Germinal center (tissue), 1 donor: ENCODE measurements at regions not wholly inside any gene's neighbourhood (a gene's known extent, or its start where the extent isn't known, plus 50 kb on each side); places are given as distances from the start of the nearest gene placed in this dataset.

Experiments used
- DNase-seq: peaks from one replicate; pipeline ENCODE4 v3.0.0; 2012; ENCODE audit warnings: mixed read lengths, low spot score

DNA sequence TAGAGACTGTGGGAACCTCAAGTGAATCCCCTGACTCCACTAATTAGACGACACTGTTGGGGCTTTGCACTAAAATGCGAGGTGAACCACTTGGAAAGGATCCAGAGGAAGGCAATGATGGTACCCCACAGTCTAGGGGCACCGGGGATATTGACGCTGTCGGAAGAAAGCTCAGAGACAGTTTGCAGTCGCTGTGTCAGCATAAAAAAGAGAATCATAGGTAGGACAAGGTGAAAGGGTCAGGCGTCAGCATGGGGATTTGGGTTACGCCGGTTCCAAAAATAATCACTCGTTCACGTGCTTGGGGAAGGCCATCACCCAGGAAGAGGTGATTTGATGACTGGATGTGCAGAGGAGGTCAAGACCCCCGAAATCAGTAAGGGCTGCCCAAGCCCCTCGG, 598.0 kb upstream of the NOX3 start:
- DNase-seq: no peak

DNA sequence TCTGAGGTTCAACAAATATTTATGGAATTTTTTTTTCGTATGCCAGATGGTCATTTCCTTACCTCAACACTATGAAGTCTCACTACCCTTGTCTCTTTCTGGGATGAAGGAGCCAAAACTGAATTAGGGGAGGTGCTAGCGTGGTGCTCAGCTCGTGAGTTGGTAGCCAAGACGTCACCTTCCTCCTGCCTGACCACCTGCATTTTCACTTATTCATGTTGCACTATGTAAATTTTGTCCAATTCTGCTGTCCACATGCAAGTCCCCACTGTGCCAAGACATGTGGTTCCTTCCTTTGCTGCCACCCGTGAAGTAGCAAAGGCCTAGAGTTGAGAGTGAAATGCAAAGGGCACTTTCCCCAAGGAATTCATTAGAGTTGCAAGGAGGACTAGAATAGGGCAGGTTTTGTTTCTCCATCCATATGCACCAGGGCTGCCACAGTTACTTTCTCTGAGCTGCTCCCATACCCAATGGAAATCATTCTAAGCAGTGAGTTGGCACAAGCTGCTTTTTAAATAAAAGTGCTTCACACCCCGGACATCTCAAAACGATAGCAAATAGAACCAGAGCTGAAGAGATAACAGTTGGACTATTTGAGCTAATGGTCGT, 591.3 kb upstream of the NOX3 start:
- no peak for DNase-seq

DNA sequence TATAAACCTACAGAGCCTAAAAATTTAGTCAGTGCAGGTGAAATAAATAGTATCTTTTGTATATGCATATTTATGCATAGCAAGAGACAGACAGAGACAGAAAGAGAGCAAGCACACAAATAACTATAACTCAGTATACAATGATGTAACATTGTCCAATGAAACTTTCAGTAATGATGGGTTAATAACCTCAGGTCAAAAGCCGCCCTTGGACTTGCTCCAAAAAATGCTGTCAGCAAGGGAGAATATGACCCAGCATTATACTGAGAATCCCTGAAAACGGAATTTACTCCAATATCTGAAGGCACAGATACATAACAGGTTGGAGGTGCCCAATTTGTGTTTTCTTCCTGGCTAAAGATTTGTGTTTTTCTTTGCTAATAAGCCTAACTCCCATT, 590.6 kb upstream of the NOX3 start:
- no peak for DNase-seq

DNA sequence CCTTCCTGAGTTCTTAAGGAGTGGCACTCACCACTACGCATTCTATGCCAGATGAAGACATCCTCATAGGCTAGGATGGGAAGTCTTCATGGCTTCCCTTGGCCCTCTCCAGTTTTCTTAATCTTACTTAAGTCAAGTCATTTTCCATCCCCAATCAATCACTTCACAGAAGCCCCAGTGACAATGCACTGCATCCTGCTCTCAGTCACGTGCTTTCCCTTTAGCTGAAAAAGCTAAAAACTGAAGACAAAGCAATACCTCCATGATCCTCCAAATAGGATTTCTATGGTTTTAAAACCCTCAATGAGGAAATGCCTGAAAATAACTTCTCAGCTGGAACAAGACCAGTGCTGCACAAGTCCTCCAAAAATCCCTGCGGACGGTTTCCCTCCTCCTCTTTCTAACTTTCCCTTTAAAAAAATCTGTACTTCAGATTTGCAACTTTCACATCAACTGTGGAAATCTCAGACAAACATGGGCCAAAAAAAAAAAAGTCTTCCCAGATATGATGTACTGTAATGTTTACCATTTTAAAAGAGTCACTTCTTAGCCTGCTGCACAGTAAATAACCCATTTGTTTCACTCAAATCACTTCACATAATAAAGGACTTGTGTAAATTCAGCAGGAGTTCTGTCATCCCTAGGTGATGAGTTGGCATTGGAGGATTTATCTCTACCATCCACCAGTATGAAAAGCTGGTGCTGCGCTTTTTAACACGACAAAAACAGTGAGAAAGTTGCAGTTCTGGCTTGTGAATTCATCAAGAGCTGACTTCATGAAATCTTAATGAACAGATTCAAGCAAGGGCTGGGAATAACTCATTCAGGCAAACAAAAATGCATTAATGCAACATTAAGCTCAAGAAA, 590.0 kb upstream of the NOX3 start:
- DNase-seq: no peak

DNA sequence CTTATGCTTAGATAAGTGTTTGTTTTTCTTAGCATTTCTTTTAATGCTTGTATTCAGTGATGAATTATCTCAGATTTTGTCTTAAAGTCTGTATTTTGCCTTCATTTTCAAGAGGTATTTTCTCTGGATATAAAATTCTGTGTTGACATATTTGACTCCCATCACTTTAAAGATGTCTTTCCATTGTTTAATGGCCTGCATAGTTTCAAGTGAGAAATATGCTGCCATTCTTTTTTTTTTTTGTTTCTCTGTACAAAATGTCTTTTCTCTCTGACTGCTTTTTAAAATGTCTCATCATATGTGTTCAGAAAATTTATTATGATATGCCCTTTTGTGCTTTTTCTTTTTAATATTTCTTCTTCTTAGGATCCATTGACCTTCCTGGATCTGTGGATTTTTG, 578.0 kb upstream of the NOX3 start:
- no peak for DNase-seq

DNA sequence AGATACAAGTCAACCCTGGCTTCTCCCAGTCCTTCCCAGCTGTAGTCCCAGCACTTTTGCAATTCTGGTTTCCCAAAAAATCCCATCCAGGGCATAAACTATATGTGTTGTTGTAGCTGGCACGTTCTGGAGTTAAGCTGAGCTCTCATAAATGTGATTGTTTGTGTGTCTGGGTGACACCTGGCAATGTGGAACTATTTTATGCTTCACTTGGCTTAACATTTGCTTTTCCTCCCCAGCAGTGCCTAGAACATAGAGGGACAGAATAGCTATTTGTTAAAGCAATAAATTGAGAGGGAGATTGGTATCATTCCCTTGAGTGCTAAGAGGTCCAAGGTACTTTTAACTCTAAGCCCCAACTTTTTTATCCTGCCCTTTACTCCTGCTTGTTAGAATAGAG, 575.9 kb upstream of the NOX3 start:
- no peak for DNase-seq

DNA sequence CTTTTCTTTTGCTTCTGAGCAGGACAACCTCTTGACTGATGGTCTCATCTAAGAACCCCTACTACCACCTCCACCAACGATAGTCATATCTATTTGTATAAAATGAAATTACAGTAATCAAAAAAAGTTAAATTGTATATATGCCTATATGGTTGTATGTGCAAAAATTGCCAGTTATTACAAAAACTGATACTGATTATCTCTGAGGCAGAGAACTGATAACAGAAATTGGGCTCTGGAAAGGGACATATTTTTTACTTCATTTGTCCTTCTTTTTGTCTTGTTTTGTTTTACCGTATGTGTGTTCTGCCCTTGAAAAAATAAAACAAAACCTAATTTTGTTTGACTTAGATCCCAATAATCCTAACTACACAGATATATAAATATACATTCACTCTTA, 574.4 kb upstream of the NOX3 start:
- DNase-seq: no peak

DNA sequence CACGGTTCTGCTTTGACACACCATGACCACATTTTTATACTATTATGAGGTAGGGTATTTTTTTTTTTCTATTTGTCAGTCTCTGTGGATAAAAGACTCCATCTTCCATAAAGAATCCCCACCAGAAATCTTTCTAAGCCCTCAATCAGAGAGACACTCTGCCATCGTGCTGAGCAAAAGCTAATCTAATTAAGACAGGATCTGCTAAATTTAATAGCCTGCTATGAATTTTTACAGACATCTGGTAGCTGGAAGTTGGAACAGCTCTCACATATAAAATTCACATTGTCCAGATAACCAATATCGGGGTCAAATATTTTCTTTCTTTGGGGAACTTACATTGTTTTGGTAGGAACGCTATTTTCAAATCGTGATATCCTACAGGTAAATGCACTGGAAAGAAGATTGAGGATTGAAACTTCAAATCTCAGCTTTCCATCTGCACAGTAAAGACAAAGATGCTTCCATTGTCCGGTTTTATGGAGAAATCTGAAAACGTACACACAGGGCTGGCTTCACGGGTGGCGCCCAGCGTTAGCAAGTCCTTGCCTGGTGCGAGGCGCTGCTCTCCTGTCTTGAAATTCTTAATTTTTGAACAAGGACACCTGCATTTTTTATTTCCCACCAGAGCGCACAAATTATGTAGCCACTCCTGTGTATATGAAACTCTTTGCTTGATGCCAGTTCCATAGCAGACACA, 573.8 kb upstream of the NOX3 start:
- no peak for DNase-seq

DNA sequence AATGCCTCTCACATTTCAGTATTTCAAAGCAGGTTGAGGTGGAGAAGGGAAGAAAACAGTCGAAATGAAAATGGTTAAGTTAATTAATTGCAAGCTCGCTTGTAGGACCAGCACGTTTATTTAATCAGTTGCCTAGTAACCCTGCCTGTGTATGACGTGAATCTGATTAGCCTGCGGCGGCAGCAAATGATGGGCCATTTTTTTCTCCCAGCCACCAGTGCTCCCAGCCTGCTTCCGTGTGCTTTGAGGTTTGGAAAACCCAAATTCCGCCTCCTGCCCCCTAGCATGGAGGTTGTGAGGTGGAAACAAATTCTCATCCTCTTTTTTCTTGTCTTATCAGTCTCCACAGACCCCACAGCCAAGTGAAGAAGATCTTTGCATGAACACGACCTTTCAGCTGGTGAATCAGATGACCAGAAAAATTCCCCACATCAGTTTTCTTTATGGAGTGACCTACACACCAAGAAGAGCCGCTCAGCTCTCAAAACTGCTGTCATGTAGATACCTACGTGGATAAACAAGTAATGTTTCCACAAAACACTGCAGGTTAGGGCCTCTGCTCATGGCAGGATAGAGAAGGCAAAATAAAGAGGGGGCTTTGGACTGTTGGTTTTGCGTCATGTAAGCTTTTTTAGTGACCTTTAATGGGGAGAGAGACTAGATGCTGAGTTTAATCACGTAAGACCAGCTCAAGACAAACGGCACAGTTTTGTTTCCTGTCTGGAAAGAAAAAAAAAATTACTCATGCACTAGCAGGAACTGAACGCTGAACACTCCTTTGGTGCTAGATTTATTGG, 572.9 kb upstream of the NOX3 start:
- DNase-seq: no peak

DNA sequence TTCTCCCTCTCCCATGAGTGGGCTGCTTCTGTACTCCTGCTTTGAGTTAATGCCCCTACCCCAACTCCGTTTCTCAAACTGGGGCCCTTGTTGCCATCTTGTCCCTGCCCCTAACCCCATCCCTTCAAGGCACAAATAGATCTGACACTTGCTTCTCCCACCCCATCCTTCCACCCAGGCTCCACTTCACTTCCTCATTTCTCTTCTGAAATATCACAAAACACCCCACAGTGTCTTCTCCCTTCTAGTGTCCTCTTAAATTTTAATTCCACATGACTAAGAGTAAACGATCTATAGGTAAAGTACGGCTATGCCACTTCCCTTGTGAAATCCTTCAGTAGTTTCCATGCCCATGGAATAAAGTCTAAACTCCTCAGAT, 571.6 kb upstream of the NOX3 start:
- DNase-seq: no peak

DNA sequence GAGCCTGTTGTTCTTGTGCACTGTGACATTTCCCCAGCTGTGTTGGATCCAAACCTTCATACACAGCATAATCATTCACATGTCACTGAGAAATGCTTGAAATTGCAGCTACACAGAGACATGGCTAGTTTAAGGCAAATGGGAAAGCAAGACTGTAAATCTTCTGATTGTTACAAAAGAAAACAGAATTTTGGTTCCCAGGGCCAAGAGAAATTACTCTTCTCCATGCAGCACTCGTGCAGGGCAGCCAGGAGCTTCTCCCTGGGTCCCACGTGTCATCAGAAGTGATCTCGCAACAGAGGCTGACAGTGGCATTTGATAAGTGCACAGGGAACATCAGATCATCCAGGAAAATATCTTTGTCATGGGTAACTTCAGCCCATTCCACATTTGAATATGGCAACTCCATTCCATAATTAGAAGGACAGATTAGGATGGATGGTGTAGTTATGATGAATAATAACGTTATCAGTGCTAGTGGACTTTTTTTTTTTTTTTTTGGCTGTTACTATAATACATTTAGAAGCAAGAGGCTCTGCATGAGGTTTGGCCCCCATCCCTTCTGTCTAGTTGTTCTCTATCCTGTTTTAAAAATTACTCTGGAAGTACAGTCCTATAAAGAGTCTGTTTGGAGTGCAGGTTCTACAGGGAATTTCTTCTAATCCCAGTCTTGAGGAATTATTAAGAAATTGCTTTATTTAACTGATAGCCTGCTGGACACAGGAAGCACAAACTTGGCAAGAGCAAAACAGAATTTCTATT, 571.0 kb upstream of the NOX3 start:
- DNase-seq: no peak

DNA sequence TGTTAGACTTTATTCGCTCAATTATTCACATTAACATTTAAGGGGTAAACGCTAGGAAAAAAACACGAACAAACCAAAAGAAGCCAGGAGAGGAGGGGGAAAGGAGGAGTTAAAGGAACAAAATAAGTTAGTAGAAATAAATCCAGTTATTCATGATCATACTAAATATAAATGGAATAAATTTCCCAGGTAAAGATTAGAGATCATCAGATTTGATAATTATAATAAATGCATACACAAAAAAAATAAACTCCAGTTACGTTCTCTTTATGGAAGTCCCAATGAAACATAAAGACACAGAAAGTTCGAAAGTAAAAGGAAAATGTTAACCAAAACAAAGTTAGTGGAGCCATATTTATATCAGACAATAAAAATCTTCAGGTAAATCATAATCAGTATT, 568.7 kb upstream of the NOX3 start:
- DNase-seq: no peak

DNA sequence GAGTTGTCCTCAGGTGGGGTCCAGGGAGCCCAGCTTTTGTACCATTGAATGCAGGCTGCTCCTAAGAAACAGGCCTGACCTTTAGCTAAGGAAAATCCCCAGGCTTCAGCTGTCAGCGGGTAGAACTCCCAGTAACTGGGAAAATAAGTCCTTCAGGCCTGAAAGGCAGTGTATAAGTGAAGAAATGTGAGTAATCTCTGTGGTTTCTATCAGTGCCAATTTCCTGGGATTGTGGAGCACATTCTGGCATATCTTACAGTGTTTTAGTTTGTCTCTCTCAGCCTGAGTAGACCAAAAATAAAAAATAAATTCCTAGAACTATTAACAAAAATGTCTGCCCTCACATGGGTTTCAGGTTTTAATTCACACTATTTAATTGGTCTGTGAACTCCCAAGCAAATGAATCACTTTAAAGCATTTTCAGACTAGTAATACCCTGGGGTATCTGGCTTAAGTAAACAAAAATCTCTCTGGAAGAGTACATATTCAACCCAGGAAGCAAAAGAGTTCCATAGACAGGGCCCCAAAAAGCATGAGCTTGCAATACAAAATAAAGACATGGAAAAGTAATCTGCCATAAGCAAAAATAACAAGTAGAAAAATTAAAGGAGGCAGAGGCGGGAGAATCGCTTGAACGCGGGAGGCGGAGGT, 566.2 kb upstream of the NOX3 start:
- DNase-seq: no peak

DNA sequence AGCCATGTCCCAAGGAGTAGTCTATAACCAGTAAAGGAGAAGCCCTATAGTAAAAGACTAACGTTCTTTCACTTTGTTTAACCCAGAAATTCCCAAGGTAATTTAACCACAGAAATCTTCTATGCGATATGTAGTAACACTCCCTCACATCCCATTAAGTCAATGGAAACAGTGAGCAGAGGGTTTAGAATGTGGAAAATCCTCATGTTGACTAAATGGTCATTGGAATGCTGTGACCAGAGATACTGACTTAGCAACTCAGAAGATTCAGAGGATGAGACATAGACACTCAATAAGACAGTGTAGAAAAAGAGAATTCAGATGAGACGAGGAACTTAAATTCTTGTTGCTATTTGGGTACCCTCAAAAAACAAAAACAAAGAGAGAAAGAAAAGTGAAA, 562.2 kb upstream of the NOX3 start:
- DNase-seq: no peak

DNA sequence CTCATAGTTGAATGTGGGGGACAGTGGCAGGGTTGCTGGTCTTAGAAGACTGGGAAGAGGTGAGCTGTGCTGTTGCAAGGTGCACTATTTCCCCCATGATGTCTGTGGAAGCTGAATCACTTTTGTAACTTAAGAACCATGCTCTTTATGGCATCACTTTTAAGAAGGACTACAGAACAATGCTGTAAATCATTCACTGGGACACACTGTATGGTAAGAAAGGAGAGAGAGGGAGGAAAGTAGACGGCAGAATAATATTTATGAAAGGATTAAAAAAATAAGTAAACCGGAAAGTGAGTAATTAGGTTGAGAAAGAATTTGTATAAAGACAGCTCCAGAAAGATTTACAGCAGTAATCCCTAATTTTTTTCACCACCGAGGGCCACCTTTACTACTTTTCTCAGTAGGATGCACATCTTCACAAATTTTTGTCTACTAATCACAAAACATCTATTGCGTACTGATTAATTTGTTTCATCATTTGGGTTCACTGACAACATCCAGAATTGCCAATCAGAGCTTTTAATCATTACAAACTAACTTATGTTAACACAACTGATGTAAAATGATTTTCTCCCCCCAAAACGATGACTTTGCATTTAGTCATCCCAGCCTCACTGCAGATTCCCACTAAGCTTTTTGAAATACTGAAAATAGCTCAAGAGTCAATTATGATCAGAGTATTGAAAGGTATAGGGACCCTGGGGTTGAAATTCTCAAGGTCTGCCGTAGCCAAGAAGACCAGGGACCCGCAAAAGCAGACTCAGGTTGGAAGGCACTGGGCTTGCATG, 560.7 kb upstream of the NOX3 start:
- DNase-seq: no peak

DNA sequence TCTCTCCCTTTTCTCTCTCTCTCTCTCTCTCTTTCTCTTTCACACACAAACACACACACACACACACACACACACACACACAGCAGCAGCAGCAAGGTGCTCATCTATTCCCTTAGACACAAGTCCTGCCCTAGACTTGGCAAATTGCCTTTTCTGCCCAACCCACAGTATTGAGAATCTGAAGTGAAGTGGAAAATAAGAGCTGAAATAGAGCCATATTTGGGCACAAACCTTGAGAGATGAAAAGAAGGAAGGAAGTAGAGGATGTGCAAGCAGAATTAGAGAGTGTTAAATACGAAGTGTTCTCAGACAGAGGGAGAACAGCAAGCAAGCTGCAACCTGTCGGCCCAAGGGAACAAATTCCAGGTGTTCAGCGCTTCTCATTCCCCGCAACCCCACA, 557.5 kb upstream of the NOX3 start:
- DNase-seq: no peak

DNA sequence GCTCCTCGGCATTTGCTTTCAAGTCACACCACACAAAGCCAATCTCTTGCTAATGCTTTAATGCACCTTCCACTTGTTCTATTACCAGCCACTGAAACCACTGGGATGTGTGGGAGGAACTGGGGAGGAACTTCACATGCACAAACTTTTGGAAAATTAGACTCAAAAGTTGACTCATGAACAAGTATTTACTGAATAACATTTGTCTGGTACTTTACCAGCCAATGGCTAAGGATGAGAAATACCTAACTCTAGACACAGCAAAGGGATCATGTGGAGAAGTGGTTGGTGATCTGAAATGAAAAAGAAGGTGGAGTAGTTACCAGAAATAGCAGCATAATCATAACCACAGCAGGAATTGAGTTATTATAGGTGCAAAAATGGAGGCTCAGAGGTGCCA, 554.0 kb upstream of the NOX3 start:
- DNase-seq: no peak

DNA sequence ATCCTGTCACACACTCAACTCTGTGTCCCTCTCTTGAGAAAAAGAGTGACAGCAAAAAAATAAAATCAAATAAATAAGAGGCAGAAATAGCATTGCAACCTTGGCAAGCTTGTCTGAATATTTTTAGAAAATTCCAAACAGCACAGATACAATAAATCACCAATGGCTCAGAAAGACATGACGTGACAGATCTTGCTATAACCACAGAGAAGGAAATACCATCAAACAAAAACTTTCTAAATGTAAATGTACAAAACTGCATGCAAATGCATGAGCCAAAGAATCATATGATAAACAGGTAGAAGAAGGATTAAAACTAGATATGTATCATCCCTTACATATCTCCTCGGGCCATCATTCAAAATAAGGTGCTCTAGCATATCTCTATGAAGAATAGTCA, 549.2 kb upstream of the NOX3 start:
- no peak for DNase-seq

DNA sequence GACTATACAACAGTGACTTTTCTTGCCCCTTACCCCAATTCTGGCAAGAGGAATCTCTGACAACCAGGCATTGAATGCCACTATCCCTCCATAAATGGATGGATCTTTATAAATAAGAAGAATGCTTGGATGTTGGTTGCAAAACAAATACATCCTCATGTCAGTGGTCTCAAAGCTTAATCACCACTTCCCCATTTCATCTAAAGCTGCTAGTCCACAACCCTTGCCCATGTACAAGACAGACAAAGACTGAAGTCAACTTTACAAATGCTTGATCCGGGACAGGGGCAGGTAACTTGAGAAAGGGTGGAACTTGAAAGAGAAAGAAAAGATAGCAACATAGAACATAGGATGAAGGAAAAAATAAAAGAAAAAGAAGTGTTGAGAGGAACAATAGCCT, 540.5 kb upstream of the NOX3 start:
- no peak for DNase-seq

DNA sequence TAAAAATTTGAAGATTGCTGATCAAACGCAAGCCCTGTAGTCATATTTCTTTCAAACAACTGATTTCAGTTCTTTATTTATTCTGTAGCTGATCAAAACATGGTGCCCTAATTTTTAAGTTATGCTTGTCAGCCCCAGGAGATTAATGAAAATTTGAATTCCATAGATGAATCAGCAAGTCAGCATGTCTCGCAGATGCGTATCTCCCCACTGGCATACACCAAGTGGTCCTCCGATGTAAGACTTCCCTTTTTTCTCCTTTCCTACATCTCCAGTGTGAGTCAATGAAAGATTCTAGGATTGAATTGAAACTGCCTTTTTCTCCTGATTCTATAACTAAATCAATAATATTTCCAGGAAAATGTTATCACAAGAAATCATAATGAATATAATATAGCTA, 539.6 kb upstream of the NOX3 start:
- no peak for DNase-seq
